ENCODE measurements at regions not wholly inside any gene's neighbourhood (a gene's known extent, or its start where the extent isn't known, plus 50 kb on each side); places are given as distances from the start of the nearest gene placed in this dataset.

DNA sequence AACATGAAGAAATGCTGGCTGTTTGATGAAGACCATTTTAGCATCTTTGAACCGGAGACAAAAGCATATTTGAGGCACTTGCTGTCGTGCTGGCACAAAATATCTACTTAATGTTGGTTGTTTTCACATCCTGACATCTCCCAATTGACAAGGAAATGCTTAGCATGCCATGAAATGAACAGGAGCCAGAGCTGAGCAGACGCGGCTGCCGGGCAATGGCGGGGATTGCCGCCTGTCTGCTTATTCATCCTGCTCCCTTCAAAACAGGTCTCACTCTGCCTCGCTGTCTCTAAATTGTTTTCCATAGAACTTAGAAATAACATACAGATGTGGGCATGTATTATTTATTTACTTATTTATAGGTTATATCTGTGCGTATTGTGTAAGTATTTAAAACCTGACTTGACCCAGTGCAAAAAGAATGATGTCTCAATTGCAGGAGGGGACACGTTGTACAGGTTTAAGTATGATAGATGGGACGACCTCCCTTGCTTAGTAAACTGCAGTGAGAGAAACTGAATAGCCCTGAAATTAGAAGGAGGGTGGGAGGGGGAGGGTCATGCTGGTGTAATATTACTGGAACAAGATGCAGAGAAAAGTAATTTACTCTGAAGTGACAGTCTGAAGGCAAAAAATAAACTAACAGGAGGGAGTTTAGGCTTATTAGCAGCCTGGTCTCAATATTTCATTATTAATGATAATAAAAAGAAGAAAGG is 590.4 kb upstream of the PLXNA2 start:
- DNase-seq (ENCODE audit: low read depth in 1 of 2, low spot score in 1 of 2): no peak

DNA sequence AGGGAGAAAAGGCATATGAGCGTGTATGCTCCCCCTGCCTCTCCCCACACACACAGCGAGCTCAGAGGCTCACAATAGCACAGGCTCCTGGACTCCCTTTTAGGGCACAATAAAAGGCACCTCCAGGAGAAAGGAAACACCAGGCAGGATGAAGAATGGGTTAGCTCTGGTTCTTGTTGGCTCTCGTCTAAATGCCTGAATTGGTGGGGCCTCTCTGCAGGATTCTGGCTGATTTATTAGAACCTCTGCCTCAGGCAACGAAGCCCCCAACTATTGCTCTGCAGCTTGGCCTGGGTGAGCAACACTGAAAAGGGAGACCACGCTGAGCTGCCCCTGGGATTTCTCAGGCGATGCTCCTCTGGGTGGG is 590.9 kb upstream of the PLXNA2 start:
- no peak for DNase-seq (ENCODE audit: low read depth in 1 of 2, low spot score in 1 of 2)

DNA sequence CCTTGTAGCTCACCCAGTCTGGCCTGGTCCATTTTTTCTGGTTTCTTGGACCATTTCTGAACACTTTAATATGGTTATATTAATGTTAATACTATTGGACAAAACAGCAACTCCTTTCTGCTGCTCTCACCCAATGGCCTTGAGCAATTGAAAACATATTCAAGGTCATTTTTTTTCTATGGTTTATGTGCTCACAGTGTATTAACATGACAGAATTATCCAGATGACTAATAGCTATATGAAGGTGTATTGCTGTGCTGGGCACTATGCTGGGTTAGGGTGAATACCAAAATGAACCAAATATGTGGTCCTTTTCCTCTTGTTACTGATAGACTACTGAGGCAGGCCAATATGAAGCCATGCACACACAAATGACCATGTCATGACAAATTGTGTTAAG is 591.6 kb upstream of the PLXNA2 start:
- DNase-seq (ENCODE audit: low read depth in 1 of 2, low spot score in 1 of 2): no peak

DNA sequence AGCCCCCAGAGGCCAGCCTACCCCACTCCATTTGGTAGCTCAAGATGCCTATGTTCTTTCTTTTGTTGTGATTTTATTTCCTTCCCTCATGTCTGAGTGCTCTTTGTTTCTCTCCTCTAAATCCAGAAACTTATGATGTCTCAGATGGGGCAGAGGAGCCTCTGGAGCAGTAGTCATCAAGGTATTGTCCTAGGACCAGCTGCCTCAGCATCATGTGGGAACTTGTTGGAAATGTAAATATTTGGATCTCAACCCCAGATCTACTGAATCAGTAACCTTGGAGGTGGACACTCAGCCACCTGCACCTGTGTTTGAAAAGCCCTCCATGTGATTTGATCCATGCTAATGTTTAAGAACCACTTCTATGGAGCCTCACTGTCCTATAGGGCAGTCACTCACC is 593.1 kb upstream of the PLXNA2 start:
- no peak for DNase-seq (ENCODE audit: low read depth in 1 of 2, low spot score in 1 of 2)

DNA sequence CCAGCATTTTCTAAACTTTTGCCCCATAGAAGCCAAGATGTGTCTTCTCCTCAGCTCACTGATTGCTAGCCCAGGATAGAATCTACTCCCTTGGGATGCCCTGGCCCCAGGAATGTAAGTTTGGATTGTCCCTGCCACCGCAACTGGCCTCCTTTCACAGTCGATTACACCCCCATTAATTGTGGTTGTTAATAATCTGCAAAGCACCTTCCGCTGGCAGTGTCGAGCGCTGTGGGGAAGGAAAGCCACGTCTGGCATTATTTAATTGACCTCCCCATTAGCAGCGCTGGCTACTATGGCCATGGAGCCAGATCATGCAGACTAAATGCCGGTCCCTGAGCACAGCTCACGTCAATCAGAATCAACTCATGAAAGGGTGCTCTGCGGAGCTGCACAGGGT is 597.3 kb upstream of the PLXNA2 start:
- DNase-seq (ENCODE audit: low read depth in 1 of 2, low spot score in 1 of 2): no peak

DNA sequence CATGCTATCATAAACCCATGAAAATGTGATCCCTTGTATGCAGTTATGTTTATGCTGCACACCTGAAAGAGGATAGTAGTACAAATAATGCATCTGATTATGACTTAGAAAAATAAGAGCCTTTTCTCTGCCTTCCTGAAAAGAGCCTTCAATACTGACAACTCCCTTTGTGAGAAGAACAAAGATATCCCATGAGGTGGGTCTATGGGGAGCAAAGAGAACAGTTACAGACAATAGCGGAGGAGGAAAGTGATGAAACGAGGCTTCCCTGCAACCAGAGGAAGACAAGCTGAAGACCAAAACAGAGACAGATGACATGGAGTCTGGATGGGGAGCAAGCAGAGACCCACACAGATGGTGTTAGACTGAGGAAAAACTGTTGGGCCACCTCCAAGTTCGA is 598.3 kb upstream of the PLXNA2 start:
- no peak for DNase-seq (ENCODE audit: low read depth in 1 of 2, low spot score in 1 of 2)

DNA sequence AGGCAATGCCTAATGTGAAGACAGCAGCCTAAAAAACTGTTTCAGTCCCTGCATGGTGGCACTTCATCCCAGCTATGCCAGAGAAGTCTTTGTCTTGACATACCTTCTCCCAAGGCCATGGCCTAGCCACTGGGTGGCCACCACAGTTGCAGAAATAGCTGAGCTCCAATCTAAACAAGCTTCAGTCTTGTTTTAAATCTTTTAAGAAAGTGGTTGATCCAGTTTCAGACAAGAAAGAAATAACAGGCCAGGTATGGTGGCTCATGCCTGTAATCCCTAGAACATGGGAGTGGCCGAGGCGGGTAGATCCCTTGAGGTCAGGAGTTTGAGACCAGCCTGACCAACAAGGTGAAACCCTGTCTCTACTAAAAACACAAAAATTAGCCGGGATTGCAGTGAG is 600.0 kb upstream of the PLXNA2 start:
- DNase-seq (ENCODE audit: low read depth in 1 of 2, low spot score in 1 of 2): no peak

DNA sequence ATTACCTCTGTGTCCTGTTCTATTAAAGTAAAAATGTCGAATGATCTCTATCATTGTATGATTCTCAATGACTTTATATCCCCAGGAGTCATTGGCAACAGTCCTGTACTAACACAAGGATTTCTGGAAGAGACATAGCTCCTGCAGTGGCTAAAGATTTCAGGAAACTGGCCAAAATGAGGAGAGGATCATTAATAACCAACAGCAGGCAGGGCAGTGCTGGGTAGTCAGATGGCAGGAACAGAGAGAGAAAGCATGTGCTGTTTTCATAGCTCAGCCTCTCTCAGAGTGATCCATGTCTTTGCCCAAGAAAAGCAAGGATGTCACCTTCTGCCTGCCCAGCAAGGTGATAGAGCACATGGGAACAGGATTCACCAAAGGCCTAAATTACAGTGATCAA is 604.7 kb upstream of the PLXNA2 start:
- no peak for DNase-seq (ENCODE audit: low read depth in 1 of 2, low spot score in 1 of 2)

DNA sequence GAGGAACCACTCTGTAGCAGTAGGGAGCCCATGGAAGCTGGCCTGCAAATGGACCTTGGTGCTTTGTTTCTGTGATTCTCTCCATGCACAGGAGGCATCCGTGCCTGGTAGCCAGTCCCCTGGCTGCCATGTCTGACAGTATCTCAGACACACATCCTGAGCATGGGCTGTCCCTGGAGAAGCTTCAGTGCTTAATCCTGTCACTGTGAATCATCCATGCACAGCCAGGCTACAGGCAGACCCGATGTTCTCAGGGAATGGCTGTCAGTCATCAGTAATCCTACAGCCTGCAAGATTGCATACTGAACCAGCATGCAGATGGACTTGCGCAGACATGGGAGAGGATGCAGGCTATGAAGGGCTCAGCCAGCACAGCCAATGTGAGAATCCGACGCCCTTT is 606.3 kb upstream of the PLXNA2 start:
- no peak for DNase-seq (ENCODE audit: low read depth in 1 of 2, low spot score in 1 of 2)

DNA sequence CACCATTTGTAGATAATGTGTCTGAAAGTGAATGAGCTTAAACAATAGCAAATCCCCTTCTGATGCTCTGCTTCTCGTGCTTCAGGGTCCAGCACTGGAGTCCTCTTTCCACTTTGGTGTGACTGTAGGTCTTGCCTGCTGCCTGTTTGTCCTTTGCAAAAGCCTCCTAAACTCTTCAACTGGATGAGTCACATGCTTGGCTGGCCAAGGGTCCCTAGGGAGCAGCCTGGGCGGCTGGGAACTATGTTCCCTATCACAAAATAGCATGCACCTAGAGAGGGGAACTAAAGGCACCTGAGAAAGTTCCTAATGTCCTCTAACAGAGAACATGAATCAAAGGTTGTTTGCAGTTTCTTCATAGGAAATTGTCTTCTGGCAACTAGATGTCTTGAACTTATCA is 607.2 kb upstream of the PLXNA2 start:
- no peak for DNase-seq (ENCODE audit: low read depth in 1 of 2, low spot score in 1 of 2)

DNA sequence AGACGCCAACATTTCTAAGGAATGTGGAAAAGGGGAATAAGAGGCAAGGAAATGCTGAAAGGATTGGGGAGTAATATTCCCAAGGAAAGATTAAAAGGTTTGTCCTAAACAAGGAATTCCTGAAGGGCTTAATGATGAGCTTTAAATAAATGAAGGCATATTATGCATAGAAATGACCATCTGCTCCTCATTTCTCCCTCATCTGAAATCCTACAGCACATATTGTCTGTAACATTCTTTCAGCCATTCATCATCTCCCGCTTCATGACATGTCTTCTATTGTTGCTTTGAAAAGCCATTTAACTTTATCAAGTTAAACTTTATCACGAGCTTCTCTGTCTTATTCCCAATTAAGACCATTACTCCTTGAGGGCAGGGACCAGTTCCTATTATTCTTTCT is 608.7 kb upstream of the PLXNA2 start:
- no peak for DNase-seq (ENCODE audit: low read depth in 1 of 2, low spot score in 1 of 2)

DNA sequence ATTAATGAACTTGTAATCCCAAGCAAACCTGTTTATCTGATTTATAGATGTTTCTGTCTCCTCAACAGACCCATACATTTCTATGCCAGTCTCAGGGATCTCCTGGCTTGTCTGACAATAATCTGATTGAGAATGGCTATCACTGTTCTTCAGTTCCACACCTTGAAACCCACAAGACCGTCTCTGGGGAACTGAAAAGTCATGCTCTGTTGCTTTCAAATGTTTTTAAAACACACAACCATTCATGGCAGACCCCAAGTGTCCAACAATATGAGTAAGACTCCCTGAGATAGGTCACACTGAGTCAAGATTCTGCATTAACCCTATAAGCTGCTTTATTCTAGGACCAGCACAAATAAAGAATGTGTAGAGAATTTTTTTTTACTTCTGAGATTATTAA is 611.2 kb upstream of the PLXNA2 start:
- no peak for DNase-seq (ENCODE audit: low read depth in 1 of 2, low spot score in 1 of 2)

DNA sequence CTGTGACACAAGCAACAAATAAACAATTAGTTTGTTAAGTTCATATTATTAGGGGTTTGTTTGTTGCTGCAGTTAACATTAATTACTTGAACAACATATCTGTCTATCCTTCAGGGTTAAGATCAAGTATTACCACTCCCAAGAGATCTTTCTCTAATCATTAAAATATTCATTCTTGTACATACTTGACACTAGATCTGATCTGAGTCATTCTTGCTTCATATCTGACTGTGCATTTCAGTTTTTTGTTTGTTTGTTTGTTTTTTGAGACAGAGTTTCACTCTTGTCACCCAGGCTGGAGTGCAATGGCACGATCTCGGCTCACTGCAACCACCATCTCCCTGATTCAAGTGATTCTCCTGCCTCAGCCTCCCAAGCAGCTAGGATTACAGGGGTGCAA is 613.3 kb upstream of the PLXNA2 start:
- DNase-seq (ENCODE audit: low read depth in 1 of 2, low spot score in 1 of 2): no peak

DNA sequence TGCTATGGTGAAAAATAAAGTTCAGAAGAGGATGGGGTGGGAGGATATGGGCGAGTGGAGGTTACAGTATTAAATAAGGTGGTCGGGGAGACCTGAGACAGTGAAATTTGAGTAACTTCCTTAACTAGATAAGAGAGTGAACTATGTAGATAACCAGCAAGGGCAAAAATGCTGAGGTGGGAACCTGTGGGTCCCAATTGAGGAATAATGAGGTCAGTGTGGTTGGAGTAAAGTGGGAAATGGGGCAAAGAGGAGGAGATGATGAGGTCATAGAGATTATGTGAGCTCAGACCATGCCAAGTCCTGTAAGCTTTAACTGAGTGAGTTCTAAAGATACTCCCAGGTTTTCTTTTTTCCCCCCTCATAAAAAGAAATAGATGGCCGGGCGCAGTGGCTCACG is 614.6 kb upstream of the PLXNA2 start:
- DNase-seq (ENCODE audit: low read depth in 1 of 2, low spot score in 1 of 2): no peak

DNA sequence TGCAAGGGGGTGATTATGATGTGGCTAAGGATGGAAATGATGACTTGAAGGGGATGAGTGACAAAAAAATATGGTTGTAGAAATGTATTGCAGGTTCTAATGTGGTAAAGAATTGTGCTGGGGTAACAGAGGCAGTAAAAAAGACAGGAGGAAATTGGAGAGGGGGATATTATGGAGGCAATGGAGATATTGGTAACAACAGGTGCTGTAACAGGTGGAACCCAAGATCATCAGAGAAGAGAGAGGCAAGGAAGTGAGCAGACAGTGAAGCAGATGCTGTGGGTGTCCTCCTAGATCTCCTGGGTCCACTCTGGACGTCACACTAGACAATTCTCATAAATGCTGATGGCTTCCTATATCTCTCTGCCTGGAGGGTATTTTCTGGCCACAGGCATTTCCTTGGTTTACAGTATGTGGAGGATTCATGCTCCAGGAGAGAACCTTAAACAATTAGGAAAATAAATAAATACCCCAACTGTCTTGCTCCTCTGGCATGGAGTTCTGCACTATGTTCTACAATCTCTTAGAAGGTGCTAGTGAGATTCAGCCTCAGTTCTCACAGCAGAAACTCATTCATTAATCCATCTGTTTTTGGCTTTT is 620.3 kb upstream of the PLXNA2 start:
- no peak for DNase-seq (ENCODE audit: low read depth in 1 of 2, low spot score in 1 of 2)

DNA sequence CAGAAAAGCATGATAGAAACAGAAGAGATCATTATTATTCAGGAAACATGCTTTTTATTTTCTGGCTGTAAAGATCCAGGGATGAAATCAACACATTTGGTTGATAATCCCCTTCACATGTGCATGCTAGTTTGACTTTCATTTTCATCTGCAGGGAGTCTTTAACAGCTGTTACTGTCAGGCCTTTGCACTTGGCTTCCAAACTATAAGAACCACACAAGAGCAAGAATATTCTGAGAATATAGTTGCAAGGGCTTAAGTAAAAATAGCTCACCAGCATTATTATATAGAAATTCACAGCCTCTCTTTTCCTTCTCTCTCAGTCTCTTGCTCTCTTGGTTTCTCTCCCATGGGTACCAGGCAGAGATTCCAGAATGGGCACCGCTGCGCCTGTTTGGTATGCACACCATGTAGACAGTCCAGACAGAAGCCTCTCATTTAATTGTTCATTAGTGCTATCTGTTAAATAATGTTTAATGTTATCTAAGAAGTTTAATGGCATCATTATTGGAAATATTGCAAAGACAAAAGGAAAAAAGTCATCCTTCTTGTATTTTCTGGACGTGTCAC is 622.3 kb upstream of the PLXNA2 start:
- no peak for DNase-seq (ENCODE audit: low read depth in 1 of 2, low spot score in 1 of 2)

DNA sequence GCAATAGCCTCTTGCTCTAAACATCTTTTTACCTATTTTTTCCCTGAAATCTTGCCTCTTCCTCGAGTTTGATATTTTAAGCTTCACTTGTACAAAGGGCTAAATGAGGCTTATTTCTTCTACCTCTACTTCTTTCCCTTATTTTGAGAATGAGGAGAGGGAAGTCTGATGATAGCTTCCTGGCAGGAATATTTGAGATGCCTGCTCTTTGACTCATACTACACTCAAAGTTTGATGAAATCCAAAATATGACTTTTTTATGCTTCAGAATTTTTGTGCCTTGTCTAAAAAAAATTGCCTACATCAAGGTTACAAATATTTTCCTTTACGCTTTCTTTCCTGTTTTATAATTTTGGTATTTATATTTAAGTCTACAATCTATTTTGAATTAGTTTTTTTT is 624.4 kb upstream of the PLXNA2 start:
- DNase-seq (ENCODE audit: low read depth in 1 of 2, low spot score in 1 of 2): no peak

DNA sequence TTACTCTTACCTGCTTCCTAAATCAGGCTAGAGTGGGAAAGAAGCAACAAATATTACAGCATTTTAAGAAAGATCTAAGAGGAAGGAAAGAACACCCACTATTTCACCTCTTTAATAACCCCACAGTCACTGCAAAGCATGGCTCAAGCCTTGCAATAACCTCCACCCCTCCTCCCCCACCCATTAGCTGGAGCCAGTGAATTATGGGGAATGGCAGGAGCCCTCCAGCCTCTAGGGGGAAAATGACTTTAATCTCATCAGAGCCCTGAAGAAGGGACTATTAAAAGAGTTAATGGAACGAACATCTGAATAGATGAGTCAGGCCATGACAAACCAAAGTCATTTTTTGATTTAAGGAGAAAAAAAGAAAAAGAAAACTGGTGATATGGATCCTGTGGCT is 630.7 kb upstream of the PLXNA2 start:
- no peak for DNase-seq (ENCODE audit: low read depth in 1 of 2, low spot score in 1 of 2)

DNA sequence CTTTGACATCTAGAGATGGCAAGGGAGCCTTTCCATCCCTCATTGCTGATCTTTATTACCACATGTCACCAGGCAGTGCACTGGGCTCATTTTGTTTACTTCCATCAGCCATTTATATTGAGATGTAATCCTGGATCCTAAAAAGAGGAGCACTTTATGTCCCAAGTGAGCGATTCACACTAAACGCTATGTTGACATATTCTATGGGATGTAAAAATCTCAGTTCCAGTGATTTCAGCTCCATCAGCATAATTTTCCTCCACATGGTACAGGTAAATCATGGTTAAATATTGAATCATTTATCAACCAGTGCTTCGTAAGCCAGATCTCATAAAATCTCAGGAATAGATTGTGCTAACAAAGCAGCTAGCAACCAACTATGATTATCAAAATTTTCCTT is 634.8 kb upstream of the PLXNA2 start:
- no peak for DNase-seq (ENCODE audit: low read depth in 1 of 2, low spot score in 1 of 2)

DNA sequence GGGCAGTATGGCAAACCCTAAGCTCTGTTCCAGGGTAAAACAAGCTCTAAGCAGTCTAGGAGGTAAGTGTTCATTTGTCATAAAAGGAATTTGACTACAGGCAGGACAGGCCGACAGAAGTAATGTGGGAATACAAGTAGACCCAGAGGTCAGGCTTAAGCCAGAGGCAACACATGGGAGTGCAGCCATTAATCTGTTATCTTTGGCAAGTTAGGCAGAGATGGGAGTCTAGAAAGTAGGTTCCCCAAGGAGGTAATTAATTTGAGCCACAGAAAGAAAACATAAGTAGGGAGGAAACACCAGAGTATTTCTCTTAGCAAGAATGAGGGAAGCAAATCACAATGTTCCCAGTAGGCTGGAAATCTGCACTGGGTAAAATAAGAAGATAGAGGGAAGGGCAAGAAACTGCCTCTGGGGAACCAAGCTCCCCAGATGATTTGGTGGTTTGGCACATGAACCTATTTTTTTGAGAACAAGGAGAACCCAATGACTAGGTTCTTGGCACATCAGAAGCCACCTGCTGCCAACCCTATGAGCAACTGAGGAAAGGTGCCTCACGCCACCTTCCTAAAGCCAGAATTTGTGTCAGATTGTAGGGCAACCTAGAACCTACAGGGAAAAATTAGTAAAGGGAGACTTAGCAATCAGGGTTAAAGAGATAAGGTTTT is 636.4 kb upstream of the PLXNA2 start:
- DNase-seq (ENCODE audit: low read depth in 1 of 2, low spot score in 1 of 2): no peak

DNA sequence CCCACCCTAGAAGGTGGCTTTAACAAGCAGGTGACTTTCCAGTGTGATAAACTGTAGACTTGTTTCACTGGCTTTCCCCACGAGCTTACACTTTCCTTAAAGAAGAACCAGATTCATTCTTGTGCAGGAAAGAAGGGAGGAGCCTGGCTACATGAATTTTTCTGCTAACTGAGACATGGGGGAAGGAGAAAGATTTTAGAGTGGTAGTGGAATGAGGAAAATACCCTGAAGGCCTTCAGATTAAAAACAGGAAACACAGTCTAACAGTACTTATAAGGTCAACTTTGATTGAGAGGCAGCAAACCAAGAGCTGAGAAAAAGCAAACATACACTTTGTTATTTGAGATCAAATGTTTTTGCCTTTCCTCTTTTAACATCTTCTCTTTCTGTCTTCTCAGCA is 640.9 kb upstream of the PLXNA2 start:
- DNase-seq (ENCODE audit: low read depth in 1 of 2, low spot score in 1 of 2): no peak

DNA sequence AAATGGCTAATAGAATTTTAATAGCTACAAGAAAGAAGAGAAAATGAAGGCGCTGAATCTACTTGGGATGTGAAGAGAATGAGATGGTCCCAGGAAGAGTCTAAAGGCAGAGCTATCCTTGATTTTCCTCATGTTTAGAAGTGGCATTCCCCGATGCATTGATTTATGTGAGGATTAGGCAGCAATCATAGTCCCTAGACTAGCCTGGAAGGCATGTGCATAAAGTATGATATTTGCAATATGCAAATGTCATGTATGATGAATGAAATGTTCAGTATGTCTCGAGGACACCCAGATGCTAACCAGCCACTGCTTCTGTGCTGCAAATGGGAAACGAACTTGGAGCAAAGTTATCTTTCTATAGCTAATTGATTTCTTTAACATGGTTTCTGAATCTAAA is 641.5 kb upstream of the PLXNA2 start:
- DNase-seq (ENCODE audit: low read depth in 1 of 2, low spot score in 1 of 2): no peak

DNA sequence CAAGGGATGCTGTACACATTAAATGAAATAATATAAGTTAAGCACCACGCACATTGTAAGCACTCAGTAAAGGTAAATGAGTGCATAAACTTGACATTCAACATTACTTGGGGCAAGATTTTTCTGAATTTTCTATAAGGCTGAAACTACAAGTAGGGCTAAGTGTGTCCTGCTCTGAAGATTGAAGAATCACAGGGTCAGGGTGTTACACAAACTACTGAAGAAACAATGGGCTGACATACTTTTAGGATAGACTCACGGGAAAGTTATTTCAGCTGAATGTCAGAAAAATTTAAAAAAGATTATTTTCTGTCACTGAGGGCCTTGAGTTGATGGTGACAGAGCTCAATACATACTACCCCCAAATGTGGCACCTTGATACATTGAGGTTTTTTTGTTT is 644.2 kb upstream of the PLXNA2 start:
- no peak for DNase-seq (ENCODE audit: low read depth in 1 of 2, low spot score in 1 of 2)
